RWPE1 (cell line): ENCODE measurements at regions not wholly inside any gene's neighbourhood (a gene's known extent, or its start where the extent isn't known, plus 50 kb on each side); places are given as distances from the start of the nearest gene placed in this dataset.

ENCODE experiments used
- CTCF ChIA-PET: fragments of 350-600 bp; sonication (Branson Sonifier 250); formaldehyde crosslinking; extraction: SDS; loops from one replicate; lab custom pipeline; 2021; lab: Yijun Ruan, JAX
- POLR2A ChIA-PET: fragments of 400-600 bp; formaldehyde crosslinking; extraction: SDS; loops from one replicate; lab custom pipeline; 2020; ENCODE audit warnings: antibody characterized with exemption; ENCODE audit not compliant: low non-redundant PET; lab: Yijun Ruan, JAX
- DNase-seq: peaks from one replicate; pipeline ENCODE4 v3.0.0; 2012; ENCODE audit warnings: low spot score
- H3K27ac ChIP-seq: fragments of 450-650 bp; 2 replicates; pipeline ENCODE4 v1.5.1; 2017
- TF ChIP-seq, protein P1 (sequence below): fragments of 450-650 bp; conservative IDR thresholded peaks from 2 replicates; pipeline ENCODE4 v1.5.1; 2017; ENCODE audit warnings: low read depth, mild to moderate bottlenecking

DNA sequence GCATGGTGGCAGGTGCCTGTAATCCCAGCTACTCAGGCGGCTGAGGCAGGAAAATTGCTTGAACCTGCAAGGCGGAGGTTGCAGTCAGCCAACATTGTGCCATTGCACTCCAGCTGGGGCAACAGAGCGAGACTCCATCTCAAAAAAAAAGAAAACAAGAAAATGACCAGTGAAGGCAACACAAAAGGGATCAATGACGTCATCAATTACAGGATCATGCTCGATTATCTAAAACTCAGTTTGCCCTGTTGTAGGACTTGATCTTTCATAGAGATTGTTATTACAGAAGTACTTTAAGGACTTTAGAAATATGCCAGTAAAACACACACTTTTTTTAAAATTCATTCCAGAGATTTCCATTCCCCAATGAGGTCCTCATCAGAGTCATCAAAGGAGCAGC is 147.8 kb downstream of the ETS2 start:
- POLR2A ChIA-PET = no interaction called here
- H3K27ac ChIP-seq = no peak overlapping the region
- DNase-seq = no peak
- TF ChIP-seq, protein P1, sequence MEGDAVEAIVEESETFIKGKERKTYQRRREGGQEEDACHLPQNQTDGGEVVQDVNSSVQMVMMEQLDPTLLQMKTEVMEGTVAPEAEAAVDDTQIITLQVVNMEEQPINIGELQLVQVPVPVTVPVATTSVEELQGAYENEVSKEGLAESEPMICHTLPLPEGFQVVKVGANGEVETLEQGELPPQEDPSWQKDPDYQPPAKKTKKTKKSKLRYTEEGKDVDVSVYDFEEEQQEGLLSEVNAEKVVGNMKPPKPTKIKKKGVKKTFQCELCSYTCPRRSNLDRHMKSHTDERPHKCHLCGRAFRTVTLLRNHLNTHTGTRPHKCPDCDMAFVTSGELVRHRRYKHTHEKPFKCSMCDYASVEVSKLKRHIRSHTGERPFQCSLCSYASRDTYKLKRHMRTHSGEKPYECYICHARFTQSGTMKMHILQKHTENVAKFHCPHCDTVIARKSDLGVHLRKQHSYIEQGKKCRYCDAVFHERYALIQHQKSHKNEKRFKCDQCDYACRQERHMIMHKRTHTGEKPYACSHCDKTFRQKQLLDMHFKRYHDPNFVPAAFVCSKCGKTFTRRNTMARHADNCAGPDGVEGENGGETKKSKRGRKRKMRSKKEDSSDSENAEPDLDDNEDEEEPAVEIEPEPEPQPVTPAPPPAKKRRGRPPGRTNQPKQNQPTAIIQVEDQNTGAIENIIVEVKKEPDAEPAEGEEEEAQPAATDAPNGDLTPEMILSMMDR = no peak
- CTCF ChIA-PET = no interaction called here

DNA sequence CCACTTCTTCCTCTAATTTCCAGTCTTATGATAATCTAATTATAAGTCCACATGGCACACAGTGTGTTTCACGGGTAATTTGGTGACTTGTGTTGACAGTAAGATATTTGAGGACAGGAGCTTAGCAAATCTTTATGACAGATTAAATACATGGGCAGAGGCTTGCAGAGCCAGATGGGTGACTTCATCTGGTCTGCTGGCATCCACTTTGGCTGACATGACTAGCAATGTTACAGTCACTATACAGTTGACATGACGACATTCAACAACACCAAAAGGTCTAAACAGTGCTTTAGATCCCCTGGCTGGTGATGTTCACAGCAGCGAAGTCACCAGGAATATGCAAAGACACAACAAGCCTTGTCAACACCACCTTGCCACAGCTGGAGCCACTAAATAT is 147.2 kb downstream of the ETS2 start:
- CTCF ChIA-PET = no interaction called here
- H3K27ac ChIP-seq = no peak overlapping the region
- TF ChIP-seq, protein P1 = no peak
- DNase-seq = no peak
- POLR2A ChIA-PET = no interaction called here

DNA sequence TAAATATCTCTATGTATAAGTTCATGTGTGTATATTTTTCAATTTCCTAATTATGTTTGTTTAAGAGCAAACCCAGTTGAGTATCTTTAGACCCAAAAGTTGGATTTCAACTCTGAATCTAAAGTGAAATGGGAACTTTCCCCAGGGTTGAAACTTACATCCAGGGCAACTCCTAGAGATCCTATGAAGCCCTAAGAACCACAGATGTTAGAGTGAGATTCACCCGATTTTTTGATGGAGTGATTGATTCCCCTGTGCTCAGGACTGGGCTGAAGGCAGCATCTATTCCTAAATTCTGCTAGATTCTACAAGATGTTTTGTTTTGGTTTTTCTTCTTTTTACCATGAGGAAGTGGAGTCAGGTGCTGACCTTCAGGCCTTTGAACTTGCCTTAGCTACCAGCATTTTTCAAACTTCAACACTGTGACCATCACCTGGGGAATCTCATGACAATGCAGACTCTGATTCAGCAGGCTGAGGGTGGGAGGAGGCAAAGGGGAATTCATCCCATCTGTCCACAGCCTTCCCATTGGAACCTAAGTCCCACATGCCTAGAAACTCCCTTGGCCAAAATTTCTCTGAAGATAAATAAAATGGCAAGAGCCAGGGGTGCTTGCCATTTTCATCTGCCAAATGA is 145.5 kb downstream of the ETS2 start:
- POLR2A ChIA-PET = no interaction called here
- CTCF ChIA-PET = no interaction called here
- no peak overlapping the region for H3K27ac ChIP-seq
- TF ChIP-seq, protein P1 = no peak
- DNase-seq = no peak

DNA sequence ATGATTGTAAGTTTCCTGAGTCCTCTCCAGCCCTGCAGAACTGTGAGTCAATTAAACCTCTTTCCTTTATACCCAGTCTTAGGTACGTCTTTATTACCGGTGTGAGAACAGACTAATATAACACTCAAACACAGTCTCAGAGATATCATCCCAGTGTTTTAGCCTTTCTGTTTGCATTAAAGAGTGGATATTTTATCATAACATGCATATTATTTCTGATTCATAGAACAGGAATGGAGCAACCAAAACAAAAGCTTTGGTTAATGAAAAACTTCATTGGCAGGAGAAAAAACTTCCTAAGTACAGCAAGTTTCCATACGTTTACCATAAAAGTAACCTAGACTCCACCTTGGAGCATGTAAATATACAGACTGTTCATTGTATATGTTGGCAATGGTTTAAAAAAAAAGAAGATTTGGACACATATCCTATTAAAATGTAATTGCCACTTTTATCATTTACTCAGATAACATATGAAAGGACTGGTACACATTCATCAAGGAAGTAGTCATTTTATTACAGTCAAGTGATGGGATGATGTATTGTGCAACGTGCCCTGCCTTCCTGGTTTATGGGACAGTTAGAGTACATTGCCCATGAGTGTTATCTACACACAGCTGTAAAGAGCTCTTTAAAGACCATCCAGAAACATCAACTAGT is 144.8 kb downstream of the ETS2 start:
- POLR2A ChIA-PET = no interaction called here
- no peak overlapping the region for H3K27ac ChIP-seq
- CTCF ChIA-PET = no interaction called here
- TF ChIP-seq, protein P1 = no peak
- no peak for DNase-seq

DNA sequence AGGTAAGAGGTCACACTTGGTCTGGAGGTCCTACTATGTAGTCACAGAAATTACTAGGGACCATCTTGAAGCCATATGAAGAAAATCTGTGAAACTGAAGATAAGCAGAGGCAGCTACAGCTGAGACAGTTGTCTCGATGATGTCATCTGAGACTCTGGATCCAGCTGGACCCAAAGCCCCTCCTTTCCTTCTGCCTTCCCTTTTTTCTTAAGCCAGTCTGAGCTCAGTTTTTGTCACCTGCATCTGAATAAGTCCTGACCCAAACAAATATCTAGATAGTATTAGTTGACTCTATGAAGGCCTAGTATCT is 143.3 kb downstream of the ETS2 start:
- no peak overlapping the region for H3K27ac ChIP-seq
- no peak for DNase-seq
- ChIA-PET POLR2A (no interaction called here), CTCF (no interaction called here)
- TF ChIP-seq, protein P1 = no peak

DNA sequence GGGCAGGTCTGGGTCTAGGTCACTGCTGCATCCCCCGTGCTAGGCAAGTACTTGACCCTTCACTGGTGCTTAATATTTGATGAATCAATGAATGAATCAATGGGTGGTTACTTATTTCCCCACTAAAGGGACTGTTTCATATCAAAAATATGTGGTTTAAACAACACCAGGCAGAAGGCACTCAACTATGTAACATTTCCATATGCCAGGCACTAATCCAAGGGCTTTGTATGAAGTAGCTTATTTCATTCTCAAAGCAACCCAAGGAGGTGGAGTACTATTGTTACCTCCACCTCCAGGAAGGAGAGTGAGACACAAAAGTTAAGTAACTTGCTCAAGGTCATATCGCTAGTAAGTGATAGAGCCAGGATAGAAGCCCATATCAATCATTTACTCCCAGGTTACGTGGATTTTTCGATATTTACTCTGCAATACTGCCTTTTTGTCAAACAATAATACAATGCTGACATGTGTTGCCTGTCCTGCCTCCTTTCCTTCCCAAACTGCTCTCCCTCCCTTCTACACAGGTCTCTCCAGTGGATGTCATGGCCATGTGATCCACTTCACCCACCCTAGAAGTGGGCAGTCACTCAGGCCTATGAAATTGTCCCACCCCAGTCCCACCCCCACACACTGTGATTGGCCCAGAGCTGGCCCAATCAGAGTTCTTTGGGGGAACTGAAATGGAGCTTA is 142.8 kb downstream of the ETS2 start:
- CTCF ChIA-PET = no interaction called here
- POLR2A ChIA-PET = no interaction called here
- TF ChIP-seq, protein P1 = no peak
- H3K27ac ChIP-seq = no peak overlapping the region
- no peak for DNase-seq
